HG02938 (cell line): ENCODE measurements at regions not wholly inside any gene's neighbourhood (a gene's known extent, or its start where the extent isn't known, plus 50 kb on each side); places are given as distances from the start of the nearest gene placed in this dataset.
A peak's percentile ranks its signal among the peaks of the same experiment; 100 is the strongest.

Experiments used
- ATAC-seq: cut with Tn5 transposase; IDR thresholded peaks from one replicate; pipeline ENCODE4 v1.9.1; 2021; ENCODE audit warnings: mild to moderate bottlenecking, moderate library complexity; ENCODE audit not compliant: unreplicated experiment

- ATAC-seq: no peak
These were observed 86.6 kb downstream of the NOC3L start for GRCh38 chr10:94276140-94276539.

- ATAC-seq: no peak
These were observed 85.3 kb downstream of the NOC3L start for GRCh38 chr10:94277450-94277849.

- peak; percentile 72 for ATAC-seq
These were observed 82.7 kb downstream of the NOC3L start for GRCh38 chr10:94279835-94280709.

GRCh38 chr10:94281654-94282053 lies 81.1 kb downstream of the NOC3L start:
- ATAC-seq: no peak

- no peak for ATAC-seq
These were observed 80.4 kb downstream of the NOC3L start for GRCh38 chr10:94282369-94282768.
